ENCODE measurements at regions not wholly inside any gene's neighbourhood (a gene's known extent, or its start where the extent isn't known, plus 50 kb on each side); places are given as distances from the start of the nearest gene placed in this dataset.
A peak's percentile ranks its signal among the peaks of the same experiment; 100 is the strongest.

DNA sequence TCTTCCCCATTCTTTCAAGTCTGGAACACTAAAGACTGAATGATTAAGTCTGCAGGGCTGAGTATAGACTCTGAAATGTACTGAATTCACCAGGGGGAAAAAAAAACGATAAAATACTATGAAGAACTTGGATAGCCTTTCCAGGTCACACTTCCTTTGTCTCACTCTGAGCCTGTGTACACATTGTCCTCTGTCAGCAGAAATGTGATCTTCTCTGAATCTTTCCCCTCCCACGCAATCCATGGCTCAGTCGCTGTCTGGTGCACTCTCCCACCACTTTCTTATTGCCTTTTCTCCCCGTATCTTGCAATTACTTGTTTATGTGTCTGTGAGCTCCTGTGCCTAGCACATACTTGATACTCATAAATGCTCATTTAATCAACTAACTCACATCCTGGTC, 212.6 kb upstream of the RSPO3 start:
- DNase-seq, result no peak

DNA sequence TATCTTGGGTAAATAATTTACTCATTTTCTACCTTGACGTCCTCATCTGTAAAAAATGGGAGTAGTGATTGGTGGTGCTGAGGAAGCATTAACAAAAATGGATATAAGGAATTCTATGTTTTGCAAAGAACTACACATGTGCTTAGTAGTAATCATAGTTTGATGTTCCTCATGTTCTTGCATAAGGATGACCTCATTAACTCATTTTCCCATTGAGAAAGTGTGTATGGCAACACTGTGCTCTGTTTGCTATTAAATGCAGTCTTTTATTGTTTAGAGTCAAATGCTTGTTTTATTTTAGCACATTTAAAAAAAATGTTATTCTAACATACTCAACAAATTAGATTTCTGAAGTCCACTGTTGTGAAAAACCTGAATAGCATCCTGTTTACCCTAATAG, 211.2 kb upstream of the RSPO3 start:
- no peak for DNase-seq

DNA sequence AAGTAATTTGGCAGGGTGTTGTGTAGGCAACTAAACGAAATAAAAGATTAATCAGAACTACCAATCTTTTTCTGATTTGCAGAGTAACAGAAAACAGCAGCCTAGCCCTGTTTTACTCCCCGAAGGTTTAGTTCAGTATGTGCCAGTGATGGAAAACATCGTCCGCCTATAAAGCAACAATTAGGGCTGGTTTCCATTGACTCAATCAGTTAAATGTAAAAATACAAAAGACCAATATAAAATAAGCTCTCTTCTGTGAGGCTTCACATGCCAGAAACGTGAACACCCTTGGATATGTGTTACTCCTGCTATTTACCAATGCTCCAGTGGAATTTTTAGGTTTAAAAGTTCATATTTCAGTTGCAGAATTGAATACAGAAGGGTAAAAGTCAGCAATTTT, 210.5 kb upstream of the RSPO3 start:
- peak in 1 of 2 donors; percentile 35 for DNase-seq

DNA sequence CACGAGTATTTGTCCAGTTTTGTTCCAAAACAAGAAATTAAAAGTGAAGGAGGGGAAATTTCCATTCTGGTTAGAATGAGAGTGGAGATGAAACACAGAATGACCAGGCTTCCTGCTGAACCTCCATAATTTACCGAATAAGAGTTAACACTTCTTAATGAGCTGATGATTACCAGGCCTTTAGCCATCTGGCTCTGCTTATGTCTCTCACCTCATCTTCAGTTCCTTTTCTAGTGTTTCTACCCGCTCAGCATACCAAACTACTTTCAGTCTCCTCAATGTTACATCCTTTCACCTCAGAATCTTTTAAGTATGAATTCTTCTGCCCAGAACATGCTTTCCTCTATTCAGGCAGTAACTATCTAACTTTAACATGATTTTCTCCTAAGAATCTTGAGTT, 209.0 kb upstream of the RSPO3 start:
- no peak for DNase-seq

DNA sequence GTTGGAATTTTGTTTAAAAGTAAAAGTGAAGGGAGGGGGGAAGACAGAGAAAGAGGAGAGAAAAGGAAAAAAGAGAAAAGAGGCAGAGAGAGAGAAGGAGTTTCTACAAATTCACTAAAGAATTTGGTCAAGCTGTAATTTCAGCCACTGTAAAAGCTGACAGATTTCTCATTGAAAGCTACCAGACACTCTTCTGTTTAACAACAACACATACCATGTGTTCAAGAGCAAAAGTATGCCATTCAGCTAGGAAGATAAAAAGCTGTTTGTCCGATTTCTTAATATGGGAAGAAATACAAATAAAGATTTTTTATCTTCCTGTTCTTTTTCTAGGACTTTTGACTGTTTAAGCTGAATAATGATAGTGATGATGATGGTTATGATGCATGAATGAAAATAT, 204.8 kb upstream of the RSPO3 start:
- no peak for DNase-seq

DNA sequence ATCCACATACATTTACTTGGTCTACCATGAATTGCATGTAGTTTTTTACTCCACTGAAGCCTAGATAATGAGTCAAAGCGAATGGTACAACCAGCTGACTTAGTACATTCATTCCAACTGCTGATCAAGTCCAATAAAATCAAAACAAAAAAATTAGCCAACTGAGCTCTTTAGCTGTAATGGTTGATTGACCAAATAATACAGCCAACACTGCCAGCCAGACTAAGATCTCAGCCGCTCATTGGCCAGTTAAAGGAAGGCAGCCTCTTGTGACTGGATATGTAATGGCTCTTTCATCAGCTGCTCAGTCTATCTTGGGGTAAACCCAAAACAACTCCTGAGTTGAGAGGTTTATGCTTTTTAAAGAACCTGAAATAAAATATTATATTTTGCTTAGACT, 204.3 kb upstream of the RSPO3 start:
- DNase-seq, result no peak

DNA sequence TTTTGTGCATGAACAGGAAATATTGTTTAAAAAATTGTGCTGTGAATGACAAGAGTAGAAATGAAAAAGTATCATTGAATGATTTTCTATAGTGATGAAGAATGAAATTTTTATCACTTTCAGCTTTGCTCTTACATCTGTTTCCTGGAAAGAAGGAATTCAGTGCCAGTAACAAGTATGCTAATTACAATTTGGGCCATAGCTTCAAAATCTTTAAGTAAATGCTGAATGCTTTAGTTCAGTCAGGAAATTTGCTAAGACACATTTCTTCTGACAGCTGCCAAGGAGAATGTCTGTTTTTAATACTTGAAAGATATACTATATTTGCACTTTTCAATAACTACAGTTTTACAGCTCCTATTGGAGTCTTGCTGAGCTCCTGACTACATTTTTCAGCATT, 203.7 kb upstream of the RSPO3 start:
- DNase-seq, result no peak

DNA sequence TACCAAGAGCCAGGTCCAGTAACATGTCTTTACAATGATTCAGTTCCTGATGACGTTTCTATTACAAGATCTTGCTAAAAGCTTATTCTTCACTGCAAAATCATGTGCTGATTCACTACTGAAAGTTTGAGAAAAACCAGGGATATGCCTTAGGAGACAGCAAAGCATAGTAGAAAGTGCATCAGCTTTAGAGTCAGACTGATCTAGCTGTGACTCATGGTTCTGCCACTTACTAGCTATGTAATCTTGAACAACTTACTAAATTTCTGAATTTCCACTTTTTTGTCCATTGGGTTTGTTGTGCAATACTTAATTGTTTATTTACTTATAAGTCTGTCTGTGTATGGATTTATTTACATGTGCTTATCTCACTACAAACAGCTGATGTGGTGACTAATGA, 198.5 kb upstream of the RSPO3 start:
- DNase-seq, result peak; percentile 34 to 54

DNA sequence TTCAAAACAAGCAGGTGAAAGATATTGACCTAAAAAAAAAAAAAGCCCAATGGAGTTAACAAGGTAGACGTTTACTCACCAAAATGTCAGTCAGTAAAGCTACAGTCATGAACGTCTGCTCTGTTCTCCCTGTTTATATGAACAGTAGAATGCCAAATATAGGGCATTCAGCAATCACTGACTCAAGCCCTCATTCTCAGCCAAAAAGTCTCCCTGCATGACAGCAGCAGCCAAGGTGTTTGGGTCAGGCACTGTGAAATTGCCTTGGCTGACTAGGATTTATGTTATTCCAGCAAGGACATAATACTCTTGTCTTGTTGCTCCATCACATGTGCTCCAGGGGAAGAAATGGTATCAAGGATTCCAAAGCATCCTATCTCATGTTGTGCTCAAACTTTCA, 194.7 kb upstream of the RSPO3 start:
- no peak for DNase-seq

DNA sequence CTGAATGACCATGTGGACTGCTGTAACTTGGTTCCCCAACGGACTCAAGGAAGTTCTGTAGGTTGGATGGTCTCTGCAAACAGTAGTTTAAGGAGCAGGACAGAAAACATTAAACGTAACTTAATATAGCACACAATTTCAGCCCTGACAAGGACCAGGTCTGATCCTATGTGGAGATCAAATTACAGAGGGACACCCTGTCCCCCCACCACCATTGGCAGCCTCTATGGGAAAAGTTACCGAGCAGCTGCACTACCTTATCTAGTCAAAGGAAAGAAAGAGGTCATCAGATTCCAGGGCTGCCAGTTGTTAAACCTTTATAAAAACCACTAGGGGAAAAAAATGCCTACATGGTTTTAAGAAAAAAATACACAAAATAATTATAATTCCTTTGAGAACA, 191.5 kb upstream of the RSPO3 start:
- no peak for DNase-seq

DNA sequence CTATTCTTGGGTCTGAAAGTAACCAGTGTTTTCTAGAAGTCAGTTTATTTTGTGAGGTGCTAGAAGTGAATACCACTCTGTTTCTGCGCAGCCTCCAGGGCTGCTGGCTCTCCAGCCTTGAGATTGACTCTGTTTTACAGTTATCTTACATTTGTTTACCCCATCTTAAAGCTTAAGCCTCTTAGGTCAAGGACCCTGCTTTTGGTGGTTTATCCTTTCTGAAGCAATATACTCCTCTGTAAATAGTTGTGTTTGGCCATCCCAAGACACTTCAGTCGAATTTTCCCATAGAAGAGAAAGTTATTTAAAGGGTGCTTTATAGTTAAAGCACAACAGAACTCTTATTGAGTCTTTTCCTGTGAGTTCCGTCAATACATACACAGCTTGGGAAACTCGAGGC, 190.6 kb upstream of the RSPO3 start:
- DNase-seq, result no peak

DNA sequence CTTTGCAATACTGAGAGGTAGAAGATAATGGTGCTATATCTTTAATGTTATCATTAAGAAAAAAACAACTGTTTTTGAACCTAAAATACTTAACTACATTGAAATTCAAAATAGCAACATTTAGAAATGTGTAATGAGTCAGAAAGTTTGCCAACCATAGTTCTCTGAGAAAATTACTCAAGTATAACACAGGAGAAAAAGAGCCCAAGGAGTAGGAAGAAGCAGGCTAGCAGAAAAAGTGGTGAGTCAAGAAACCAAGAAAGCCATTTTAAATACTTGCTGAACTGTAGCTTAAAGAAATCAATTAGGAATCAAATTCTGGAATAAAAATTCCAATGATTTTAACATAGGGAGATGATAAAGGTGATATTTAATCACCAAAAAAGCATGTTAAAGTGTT, 181.0 kb upstream of the RSPO3 start:
- no peak for DNase-seq

DNA sequence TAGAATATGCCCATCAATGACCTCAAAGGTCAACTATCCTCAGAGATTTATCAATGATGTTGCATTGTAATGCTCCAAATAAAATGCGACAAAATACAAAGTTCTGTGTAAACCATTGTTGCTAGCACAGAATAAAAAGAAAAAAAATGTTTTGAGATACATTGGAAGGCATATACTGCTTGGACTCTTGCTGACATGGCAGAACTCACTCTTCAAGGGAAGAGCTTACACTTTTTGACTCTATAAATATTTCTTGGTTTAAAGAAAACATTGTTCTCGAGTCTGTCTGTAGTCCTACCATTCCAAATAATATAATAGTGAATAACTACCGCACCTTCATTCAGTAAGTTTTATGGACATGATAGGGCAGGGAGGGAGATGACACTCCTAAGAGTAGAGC, 178.7 kb upstream of the RSPO3 start:
- no peak for DNase-seq

DNA sequence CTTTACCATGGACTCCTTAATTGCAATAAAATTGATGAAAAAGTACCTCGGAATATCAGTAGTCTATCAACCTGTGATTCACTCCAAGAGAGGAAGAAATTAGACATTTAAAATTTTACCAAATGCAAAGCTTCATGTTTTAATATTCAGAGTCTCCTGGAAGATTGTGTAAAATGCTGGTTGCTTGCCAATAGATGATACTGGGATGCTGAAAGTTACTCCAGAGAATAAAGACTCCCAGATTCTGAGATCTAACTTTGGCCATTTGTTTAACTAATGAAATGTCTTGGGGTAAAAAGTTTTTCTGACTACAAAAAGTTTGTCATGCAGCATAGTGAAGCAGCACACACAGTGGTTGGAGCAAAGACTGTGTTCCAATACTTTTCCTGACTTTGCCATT, 176.7 kb upstream of the RSPO3 start:
- DNase-seq, result no peak

DNA sequence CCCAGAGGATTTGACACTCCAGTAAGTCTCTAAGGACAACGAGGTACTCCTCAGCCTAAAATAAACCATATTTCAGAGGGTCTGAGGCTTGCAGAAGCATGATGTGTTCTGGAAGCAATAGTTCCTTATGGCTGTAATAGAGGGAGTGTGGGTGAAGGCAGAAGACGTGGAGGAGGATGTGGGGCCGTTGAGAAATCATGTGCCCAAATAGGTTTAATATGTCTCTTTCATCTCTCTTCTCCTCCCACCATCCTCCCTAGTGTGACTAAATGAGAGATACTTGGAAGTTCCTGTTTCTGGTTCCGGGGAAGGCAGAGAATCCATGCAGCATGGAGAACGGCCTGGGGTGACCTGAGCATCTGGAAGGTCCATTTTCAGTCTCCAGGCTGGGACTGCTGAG, 174.0 kb upstream of the RSPO3 start:
- DNase-seq, result no peak

DNA sequence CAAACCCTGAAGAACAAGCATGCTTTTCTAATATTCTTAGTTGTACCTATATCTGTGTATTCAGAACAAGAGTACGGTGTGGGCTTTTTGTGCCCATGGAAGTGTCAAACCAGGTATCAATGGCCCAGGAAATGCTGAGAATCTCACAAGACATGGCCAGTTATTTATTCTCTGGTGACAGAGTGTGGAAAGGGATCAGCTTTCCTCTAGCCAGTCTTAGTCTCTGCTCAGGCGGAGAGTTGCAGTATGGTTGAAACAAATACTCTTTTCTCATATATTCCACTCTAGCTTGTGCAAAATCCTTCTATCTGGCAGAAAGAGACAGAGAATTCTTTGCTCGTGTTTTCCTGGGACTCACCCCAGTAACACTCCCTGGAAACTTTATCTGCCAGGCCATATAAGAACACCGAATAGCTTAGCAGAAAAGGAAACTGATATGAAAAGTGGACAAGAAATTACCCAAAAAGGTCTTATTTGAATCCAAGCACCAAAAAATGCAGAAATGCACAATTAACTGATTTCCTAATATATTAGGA, 173.3 kb upstream of the RSPO3 start:
- no peak for DNase-seq

DNA sequence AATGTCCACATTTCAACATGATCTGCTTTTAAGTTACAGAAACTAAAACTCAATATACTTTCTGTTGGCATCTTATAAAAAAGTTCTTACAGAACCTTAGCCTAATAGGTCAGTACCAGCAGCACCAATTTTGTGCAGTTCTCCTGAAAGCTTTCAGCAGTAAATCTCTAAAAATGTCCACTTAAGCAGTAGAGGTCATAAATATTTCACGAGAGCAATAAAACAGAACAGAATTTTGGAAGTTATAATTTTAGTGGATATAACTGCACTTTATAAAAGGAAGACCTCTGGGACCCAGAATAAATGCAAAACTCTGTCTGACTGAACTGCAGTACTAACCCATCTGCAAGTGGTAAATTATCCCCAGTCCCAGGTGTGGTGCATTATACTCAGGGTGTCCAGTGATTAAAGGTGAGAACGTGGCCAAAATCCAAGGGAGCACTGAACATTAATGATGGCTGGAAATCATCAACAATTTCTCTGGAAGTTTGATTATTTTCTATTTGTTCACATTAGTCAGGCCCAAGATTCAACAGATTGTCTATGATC, 172.6 kb upstream of the RSPO3 start:
- DNase-seq, result no peak

DNA sequence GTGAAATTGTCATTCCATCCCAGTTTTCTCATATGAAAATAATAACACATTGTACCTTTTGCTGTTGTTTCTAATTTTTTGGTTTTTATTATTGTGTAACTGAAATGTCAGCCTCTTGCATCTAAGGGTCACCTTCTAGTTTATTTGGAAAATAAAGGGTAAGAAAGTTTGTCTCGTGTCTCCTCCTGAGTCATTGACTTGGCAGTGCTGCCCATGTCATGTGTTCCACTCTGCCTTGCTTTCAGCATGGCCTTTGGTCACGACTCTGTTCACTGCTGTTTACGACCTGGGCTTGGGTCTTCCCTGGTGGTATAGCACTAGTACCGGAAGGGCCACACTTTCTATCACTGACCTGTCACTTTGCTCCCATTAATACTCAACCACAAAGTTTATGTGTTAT, 171.4 kb upstream of the RSPO3 start:
- no peak for DNase-seq

DNA sequence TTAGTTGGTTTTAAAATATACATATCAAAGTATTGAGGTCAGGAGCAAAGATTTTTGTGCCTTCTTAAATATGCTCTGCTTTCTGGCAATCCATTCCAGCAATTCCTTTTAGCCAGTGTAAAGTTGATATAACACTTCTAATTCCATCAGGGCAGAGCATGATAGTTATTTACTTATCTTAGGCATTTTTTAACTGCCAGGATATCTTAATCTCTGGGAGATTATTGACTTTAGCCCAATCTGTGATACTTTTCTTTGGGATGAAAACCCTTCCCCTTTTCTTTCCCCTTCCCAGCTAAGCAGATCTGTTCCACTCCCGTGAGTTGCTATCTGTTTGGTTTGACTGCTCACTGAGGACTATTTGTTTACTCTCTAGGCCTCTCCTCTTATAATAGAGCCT, 168.7 kb upstream of the RSPO3 start:
- DNase-seq, result no peak

DNA sequence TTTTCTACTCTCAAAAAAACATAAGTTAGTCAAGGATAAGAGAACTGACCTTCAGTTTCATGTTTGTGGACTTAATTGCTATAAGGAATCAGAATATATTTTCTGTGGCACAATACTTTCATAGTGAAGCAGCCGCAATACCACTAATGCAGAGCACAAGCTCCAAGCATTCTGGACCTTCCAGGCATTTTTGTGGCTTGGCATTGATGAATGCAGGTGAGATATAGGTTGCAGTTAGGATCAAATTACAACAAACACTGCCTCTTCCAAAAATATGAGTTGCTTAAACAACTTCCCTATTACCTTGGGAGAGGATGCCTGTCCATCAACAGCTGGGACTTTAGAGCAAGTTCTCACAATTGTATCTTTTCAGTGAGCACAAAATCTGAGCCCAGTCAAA, 162.8 kb upstream of the RSPO3 start:
- no peak for DNase-seq

DNA sequence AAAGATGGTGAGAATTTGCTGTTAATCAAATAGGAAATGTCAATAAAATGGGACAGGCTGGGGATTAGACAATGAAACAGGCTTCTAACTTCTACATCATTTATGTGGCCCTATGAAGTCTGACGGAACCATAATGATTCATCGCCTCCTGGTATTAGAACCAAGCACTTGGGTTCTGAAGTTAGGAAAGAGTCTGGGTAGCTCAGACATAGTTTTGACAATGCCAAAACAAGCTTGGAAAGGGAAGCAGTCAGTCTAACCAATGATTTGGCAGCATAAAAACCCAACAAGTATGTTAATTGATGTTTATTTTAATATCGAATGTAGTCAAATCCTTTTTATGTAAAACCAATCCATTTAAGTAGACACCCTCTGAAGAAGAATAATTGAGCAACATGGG, 160.8 kb upstream of the RSPO3 start:
- no peak for DNase-seq

DNA sequence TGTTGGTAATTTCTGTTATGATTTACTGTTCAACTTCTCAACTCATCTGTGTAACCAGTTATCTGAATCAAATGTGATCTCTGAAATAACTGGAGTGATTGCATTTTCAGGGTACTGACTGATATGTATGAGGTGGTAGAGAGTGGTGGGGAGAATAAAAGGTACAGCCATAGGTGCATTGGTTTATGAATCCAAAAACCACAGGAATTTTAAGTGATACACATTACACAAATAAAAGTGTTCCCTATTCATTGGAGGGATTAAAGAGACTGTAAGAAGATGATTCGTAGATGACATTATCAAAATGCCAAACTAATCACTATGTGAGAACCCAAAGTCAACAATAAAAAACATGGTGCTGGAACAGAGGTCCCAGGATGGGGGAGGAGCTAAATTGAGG, 158.7 kb upstream of the RSPO3 start:
- no peak for DNase-seq

DNA sequence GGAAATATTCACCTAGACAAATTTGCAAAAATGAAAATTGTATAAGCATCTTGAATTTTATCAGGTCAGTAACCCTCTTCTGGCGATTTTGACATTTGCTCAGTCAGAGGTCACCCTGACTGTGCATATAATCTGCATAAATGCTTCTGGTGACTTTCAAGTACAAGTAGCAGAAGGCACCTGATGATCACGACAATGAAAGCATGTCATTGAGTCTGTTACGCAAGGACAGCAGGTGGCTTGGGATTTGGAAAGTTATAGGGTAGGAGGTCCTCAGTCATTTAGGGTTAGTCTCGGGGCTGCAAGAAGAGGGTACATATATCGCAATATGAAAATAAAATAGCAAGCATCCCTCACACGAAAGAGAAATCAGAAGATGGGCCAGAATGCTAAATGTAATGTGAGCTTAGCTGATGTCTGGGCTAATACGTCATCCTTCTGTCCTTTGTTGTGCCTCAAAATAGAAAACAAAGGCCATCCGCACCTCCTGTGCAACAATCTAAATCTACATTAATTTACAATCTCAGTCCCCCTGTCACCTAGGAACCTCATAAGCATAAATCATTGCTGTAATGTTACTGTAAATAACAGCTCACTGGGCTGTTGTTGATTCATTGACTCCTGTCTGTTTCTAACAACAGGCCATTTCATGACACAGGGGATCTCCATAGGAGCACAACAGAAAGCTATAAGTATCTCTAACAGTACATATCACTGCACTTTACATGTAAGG, 155.2 kb upstream of the RSPO3 start:
- no peak for DNase-seq
